ENCODE measurements at regions not wholly inside any gene's neighbourhood (a gene's known extent, or its start where the extent isn't known, plus 50 kb on each side); places are given as distances from the start of the nearest gene placed in this dataset.

- no peaks in the 10 kb centered on the region for H3K79me2 ChIP-seq (ENCODE audit: low read length)
- DNase-seq (peak; percentile 71), ATAC-seq (no peak; the same call in 1 of the 2 replicates)
- intact Hi-C loops (cut with micrococcal nuclease): no loop called here
- H3K9ac ChIP-seq (ENCODE audit: low read length): no peak overlapping the region
- H3K9me3 ChIP-seq (ENCODE audit: low read length): no peaks in the 10 kb centered on the region
- TF ChIP-seq EZH2phosphoT487 (IDR thresholded peaks at IDR 0.05; ENCODE audit: borderline replicate concordance, low read length) (no peak), CTCF (conservative IDR thresholded peaks at IDR 0.05; ENCODE audit: low read depth, low read length) (no peak), EZH2 (IDR thresholded peaks at IDR 0.05; ENCODE audit: low read length, unreplicated experiment) (no peak)
- no peak overlapping the region for H2AFZ ChIP-seq (ENCODE audit: low read length)
- no TSS peak for BruUV-seq (replicated peaks)
- 0 out of 2 replicates have a peak overlapping the region, but pooled peaks have one; percentile 9 for H3K4me2 ChIP-seq (ENCODE audit: low read length)
- CTCF ChIA-PET: no interaction called here
- POLR2A ChIA-PET (ENCODE audit: unreplicated experiment): no interaction called here
- no peaks in the 10 kb centered on the region for H3K27me3 ChIP-seq (ENCODE audit: low read length)
- H3K9me2 ChIP-seq (replicated peaks; ENCODE audit: low read length): 0 out of 2 replicates have a peak, but pooled peaks cover 5% of the 10 kb centered on the region
- H3F3A ChIP-seq (ENCODE audit: low read length, unreplicated experiment): no peaks in the 10 kb centered on the region
- H3K4me1 ChIP-seq (ENCODE audit: insufficient read depth, low read length): peaks cover 18% of the 10 kb centered on the region
- no peaks in the 10 kb centered on the region for H3K36me3 ChIP-seq (ENCODE audit: low read depth, low read length)
- no peak overlapping the region for H3K27ac ChIP-seq (ENCODE audit: low read length)
- no peak overlapping the region for H3K4me3 ChIP-seq (ENCODE audit: low read length)
- no peaks in the 10 kb centered on the region for H4K20me1 ChIP-seq (ENCODE audit: low read length)
Measured at GRCh38 chr21:14889080-14889810, 175.6 kb downstream of the NRIP1 start.

GRCh38 chr21:14888202-14888601 lies 176.6 kb downstream of the NRIP1 start:
- Histone ChIP-seq H3K36me3 (ENCODE audit: low read depth, low read length) (no peaks in the 10 kb centered on the region), H3K9ac (ENCODE audit: low read length) (no peak overlapping the region), H3K27me3 (ENCODE audit: low read length) (no peaks in the 10 kb centered on the region), H2AFZ (ENCODE audit: low read length) (no peak overlapping the region), H3F3A (ENCODE audit: low read length, unreplicated experiment) (no peaks in the 10 kb centered on the region), H3K9me3 (ENCODE audit: low read length) (no peaks in the 10 kb centered on the region), H3K27ac (ENCODE audit: low read length) (no peak overlapping the region), H3K9me2 (replicated peaks; ENCODE audit: low read length) (0 out of 2 replicates have a peak, but pooled peaks cover 5% of the 10 kb centered on the region), H4K20me1 (ENCODE audit: low read length) (no peaks in the 10 kb centered on the region), H3K4me3 (ENCODE audit: low read length) (no peak overlapping the region), H3K79me2 (ENCODE audit: low read length) (no peaks in the 10 kb centered on the region), H3K4me2 (ENCODE audit: low read length) (no peak overlapping the region), H3K4me1 (ENCODE audit: insufficient read depth, low read length) (peaks cover 18% of the 10 kb centered on the region)
- ChIA-PET POLR2A (ENCODE audit: unreplicated experiment) (no interaction called here), CTCF (no interaction called here)
- DNase-seq (no peak), ATAC-seq (no peak)
- no TSS peak for BruUV-seq (replicated peaks)
- intact Hi-C loops (cut with micrococcal nuclease): no loop called here
- TF ChIP-seq EZH2 (IDR thresholded peaks at IDR 0.05; ENCODE audit: low read length, unreplicated experiment): no peak
- TF ChIP-seq EZH2phosphoT487 (IDR thresholded peaks at IDR 0.05; ENCODE audit: borderline replicate concordance, low read length): no peak
- TF ChIP-seq CTCF (conservative IDR thresholded peaks at IDR 0.05; ENCODE audit: low read depth, low read length): no peak

- no peaks in the 10 kb centered on the region for H3K79me2 ChIP-seq (ENCODE audit: low read length)
- intact Hi-C loops (cut with micrococcal nuclease): no loop called here
- H3F3A ChIP-seq (ENCODE audit: low read length, unreplicated experiment): no peaks in the 10 kb centered on the region
- no peak overlapping the region for H3K27ac ChIP-seq (ENCODE audit: low read length)
- ChIA-PET CTCF (no interaction called here), POLR2A (ENCODE audit: unreplicated experiment) (no interaction called here)
- no peaks in the 10 kb centered on the region for H3K27me3 ChIP-seq (ENCODE audit: low read length)
- ATAC-seq (no peak), DNase-seq (peak; percentile 35)
- 0 out of 2 replicates have a peak, but pooled peaks cover 5% of the 10 kb centered on the region for H3K9me2 ChIP-seq (replicated peaks; ENCODE audit: low read length)
- no peak for TF ChIP-seq EZH2 (IDR thresholded peaks at IDR 0.05; ENCODE audit: low read length, unreplicated experiment)
- TF ChIP-seq EZH2phosphoT487 (IDR thresholded peaks at IDR 0.05; ENCODE audit: borderline replicate concordance, low read length): no peak
- TF ChIP-seq CTCF (conservative IDR thresholded peaks at IDR 0.05; ENCODE audit: low read depth, low read length): no peak
- no peaks in the 10 kb centered on the region for H3K9me3 ChIP-seq (ENCODE audit: low read length)
- H3K9ac ChIP-seq (ENCODE audit: low read length): no peak overlapping the region
- H3K4me1 ChIP-seq (ENCODE audit: insufficient read depth, low read length): peaks cover 31% of the 10 kb centered on the region
- BruUV-seq (replicated peaks): no TSS peak
- no peaks in the 10 kb centered on the region; the same call in 1 of the 2 replicates for H3K36me3 ChIP-seq (ENCODE audit: low read depth, low read length)
- no peak overlapping the region for H3K4me3 ChIP-seq (ENCODE audit: low read length)
- H3K4me2 ChIP-seq (ENCODE audit: low read length): no peak overlapping the region
- no peaks in the 10 kb centered on the region for H4K20me1 ChIP-seq (ENCODE audit: low read length)
- H2AFZ ChIP-seq (ENCODE audit: low read length): no peak overlapping the region
Measured at GRCh38 chr21:14886001-14886400, 178.8 kb downstream of the NRIP1 start.
